ENCODE measurements at regions not wholly inside any gene's neighbourhood (a gene's known extent, or its start where the extent isn't known, plus 50 kb on each side); places are given as distances from the start of the nearest gene placed in this dataset.

DNA sequence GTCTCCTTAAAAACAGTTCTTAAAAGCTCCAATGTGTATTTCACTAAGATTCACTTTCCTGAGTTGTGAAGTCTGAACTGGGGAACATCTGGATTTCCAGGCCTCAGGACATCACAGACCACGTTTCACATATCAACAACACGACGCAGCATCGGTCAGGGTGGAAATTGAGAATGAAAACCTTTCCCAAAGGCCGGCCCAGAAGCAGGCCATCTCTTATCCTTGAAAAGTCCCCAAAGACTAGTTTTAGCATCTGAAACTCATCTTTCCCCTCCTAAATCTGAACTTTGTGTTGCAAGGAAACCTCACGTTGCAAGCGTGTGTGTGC lies 96.4 kb upstream of the COL5A1 start:
- CTCF ChIA-PET: no interaction called here
- no peak overlapping the region for H3K56ac ChIP-seq (ENCODE audit: extremely low read depth, insufficient read depth, low read length)
- H4K91ac ChIP-seq (ENCODE audit: insufficient read depth, low read depth, low read length): peak overlapping the region; percentile 86
- WGBS, 2 experiments (ENCODE audit: extremely low coverage in 2 of 2, insufficient read length in 1 of 2): 83% methylated on average over 1 of the region's 7 CpGs; no CpG with 5 or more reads in 1 of the 2 experiments
- dilution Hi-C loops (cut with HindIII; ENCODE audit: low sequenced_read_pairs, unreplicated experiment) (no loop called here), intact Hi-C loops (cut with micrococcal nuclease) (no loop called here), in situ Hi-C loops (cut with MboI; ENCODE audit: low sequenced_read_pairs) (no loop called here)
- no peaks in the 10 kb centered on the region for H4K20me1 ChIP-seq (ENCODE audit: insufficient read depth, low read length)
- no peak overlapping the region for H3K27ac ChIP-seq (ENCODE audit: insufficient read depth, low read length)
- peak overlapping the region; percentile 96 for H2BK120ac ChIP-seq (ENCODE audit: low read depth, low read length)
- TF ChIP-seq NFE2L2 (IDR thresholded peaks at IDR 0.05; ENCODE audit: low read depth, low read length) (no peak), RAD21 (IDR thresholded peaks at IDR 0.05; ENCODE audit: low read length) (no peak), FOS (IDR thresholded peaks at IDR 0.05; ENCODE audit: low read depth, low read length) (no peak), SMC3 (IDR thresholded peaks at IDR 0.05; ENCODE audit: low read depth, low read length) (no peak), BHLHE40 (IDR thresholded peaks at IDR 0.05; ENCODE audit: low read depth, low read length) (no peak), RFX5 (IDR thresholded peaks at IDR 0.05; ENCODE audit: low read depth, low read length) (no peak), RCOR1 (IDR thresholded peaks at IDR 0.05; ENCODE audit: insufficient replicate concordance, low read length) (no peak), MXI1 (IDR thresholded peaks at IDR 0.05; ENCODE audit: borderline replicate concordance, low read depth, low read length) (no peak), CHD1 (IDR thresholded peaks at IDR 0.05; ENCODE audit: low read depth, low read length) (no peak), CEBPB (IDR thresholded peaks at IDR 0.05; ENCODE audit: low read depth, low read length) (no peak), MAZ (IDR thresholded peaks at IDR 0.05; ENCODE audit: borderline replicate concordance, low read depth, low read length) (no peak), POLR2A (IDR thresholded peaks at IDR 0.05; ENCODE audit: low read depth, low read length) (no peak), MAFK (IDR thresholded peaks at IDR 0.05; ENCODE audit: low read depth, low read length) (no peak)
- TF ChIP-seq, protein P1, sequence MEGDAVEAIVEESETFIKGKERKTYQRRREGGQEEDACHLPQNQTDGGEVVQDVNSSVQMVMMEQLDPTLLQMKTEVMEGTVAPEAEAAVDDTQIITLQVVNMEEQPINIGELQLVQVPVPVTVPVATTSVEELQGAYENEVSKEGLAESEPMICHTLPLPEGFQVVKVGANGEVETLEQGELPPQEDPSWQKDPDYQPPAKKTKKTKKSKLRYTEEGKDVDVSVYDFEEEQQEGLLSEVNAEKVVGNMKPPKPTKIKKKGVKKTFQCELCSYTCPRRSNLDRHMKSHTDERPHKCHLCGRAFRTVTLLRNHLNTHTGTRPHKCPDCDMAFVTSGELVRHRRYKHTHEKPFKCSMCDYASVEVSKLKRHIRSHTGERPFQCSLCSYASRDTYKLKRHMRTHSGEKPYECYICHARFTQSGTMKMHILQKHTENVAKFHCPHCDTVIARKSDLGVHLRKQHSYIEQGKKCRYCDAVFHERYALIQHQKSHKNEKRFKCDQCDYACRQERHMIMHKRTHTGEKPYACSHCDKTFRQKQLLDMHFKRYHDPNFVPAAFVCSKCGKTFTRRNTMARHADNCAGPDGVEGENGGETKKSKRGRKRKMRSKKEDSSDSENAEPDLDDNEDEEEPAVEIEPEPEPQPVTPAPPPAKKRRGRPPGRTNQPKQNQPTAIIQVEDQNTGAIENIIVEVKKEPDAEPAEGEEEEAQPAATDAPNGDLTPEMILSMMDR (conservative IDR thresholded peaks at IDR 0.05; ENCODE audit: low read depth, low read length): no peak
- TF ChIP-seq, protein P2, sequence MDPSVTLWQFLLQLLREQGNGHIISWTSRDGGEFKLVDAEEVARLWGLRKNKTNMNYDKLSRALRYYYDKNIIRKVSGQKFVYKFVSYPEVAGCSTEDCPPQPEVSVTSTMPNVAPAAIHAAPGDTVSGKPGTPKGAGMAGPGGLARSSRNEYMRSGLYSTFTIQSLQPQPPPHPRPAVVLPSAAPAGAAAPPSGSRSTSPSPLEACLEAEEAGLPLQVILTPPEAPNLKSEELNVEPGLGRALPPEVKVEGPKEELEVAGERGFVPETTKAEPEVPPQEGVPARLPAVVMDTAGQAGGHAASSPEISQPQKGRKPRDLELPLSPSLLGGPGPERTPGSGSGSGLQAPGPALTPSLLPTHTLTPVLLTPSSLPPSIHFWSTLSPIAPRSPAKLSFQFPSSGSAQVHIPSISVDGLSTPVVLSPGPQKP (IDR thresholded peaks at IDR 0.05; ENCODE audit: borderline replicate concordance, low read depth, low read length): no peak
- TF ChIP-seq, protein P3, sequence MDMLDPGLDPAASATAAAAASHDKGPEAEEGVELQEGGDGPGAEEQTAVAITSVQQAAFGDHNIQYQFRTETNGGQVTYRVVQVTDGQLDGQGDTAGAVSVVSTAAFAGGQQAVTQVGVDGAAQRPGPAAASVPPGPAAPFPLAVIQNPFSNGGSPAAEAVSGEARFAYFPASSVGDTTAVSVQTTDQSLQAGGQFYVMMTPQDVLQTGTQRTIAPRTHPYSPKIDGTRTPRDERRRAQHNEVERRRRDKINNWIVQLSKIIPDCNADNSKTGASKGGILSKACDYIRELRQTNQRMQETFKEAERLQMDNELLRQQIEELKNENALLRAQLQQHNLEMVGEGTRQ (IDR thresholded peaks at IDR 0.05; ENCODE audit: low read depth, low read length): no peak
- no peak overlapping the region for H2BK5ac ChIP-seq (ENCODE audit: low read depth, low read length, poor library complexity, severe bottlenecking)
- H3K4me3 ChIP-seq (ENCODE audit: insufficient read depth, low read depth, low read length): no peak overlapping the region
- DNase-seq (peak; percentile 37), ATAC-seq (ENCODE audit: low read depth) (no peak)
- H4K5ac ChIP-seq (ENCODE audit: low read depth, low read length): no peak overlapping the region
- H3K4ac ChIP-seq (ENCODE audit: low read depth, low read length): peak overlapping the region; percentile 89
- peak overlapping the region; percentile 94 for H2BK20ac ChIP-seq (ENCODE audit: low read depth, low read length)
- BruUV-seq (replicated peaks): no TSS peak
- H2AK5ac ChIP-seq (ENCODE audit: low read depth, low read length): peak overlapping the region; percentile 90
- no peaks in the 10 kb centered on the region for H3K9me3 ChIP-seq (ENCODE audit: control insufficient read depth, insufficient read depth, low read length)
- POLR2A ChIA-PET (ENCODE audit: unreplicated experiment): no interaction called here
- peak overlapping the region; percentile 2 to 12; a peak in 1 of 4 replicates for H4K8ac ChIP-seq (ENCODE audit: low read depth in 2 of 2, low read length in 2 of 2)
- H2AFZ ChIP-seq (replicated peaks; ENCODE audit: low read length, poor library complexity): no peak overlapping the region
- no peak overlapping the region for H2AK9ac ChIP-seq (replicated peaks; ENCODE audit: low read depth, low read length, poor library complexity)
- H3K4me1 ChIP-seq (ENCODE audit: control insufficient read depth, insufficient read depth, low read length): peaks cover 15% of the 10 kb centered on the region
- no peak overlapping the region; the same call in 1 of the 2 replicates for H3K18ac ChIP-seq (ENCODE audit: low read depth, low read length)
- H3K4me2 ChIP-seq (ENCODE audit: low read depth, low read length): no peak overlapping the region
- peaks cover 5% of the 10 kb centered on the region; the same call in 1 of the 2 replicates for H3K9me1 ChIP-seq (ENCODE audit: insufficient read depth, low read length)
- 0 out of 2 replicates have a peak overlapping the region, but pooled peaks have one; percentile 0 for H3K14ac ChIP-seq (replicated peaks; ENCODE audit: low read depth, low read length)
- no peaks in the 10 kb centered on the region for H3K36me3 ChIP-seq (ENCODE audit: control insufficient read depth, insufficient read depth, low read length)
- H3K9ac ChIP-seq (ENCODE audit: low read depth, low read length): no peak overlapping the region
- H3K79me1 ChIP-seq (ENCODE audit: low read depth in 1 of 2, low read length in 2 of 2): no peaks in the 10 kb centered on the region
- peak overlapping the region; percentile 50; the same call in 2 of the 3 replicates for H2BK15ac ChIP-seq (ENCODE audit: low read depth, low read length)
- no peaks in the 10 kb centered on the region for H3K27me3 ChIP-seq (ENCODE audit: control insufficient read depth, insufficient read depth, low read length)
- H3K23ac ChIP-seq (ENCODE audit: low read depth, low read length): no peak overlapping the region

Measured in IMR-90 (cell line).